ENCODE measurements at regions not wholly inside any gene's neighbourhood (a gene's known extent, or its start where the extent isn't known, plus 50 kb on each side); places are given as distances from the start of the nearest gene placed in this dataset.

GRCh38 chr3:161851941-161852566 lies 355.4 kb downstream of the OTOL1 start:
- DNase-seq (ENCODE audit: insufficient read length, low spot score, missing footprints) = no peak
- Histone ChIP-seq H3K27me3 (ENCODE audit: insufficient read depth, low read length) (no peaks in the 10 kb centered on the region), H3K79me2 (ENCODE audit: insufficient read depth, low read length) (no peaks in the 10 kb centered on the region), H3K27ac (ENCODE audit: low read depth, low read length) (no peak overlapping the region), H3K4me3 (ENCODE audit: insufficient read depth, low read length) (no peak overlapping the region), H2AFZ (ENCODE audit: low read length) (no peak overlapping the region), H3K4me1 (ENCODE audit: insufficient read depth, low read length) (peaks cover 4% of the 10 kb centered on the region), H3K36me3 (ENCODE audit: insufficient read depth, low read length) (no peaks in the 10 kb centered on the region), H3K9me3 (ENCODE audit: low read depth, low read length) (no peaks in the 10 kb centered on the region), H4K20me1 (ENCODE audit: insufficient read depth, low read length) (no peaks in the 10 kb centered on the region), H3K4me2 (ENCODE audit: insufficient read depth, low read length) (no peak overlapping the region)
- peak; percentile 81 for TF ChIP-seq CTCF (IDR thresholded peaks at IDR 0.05; ENCODE audit: extremely low read depth, low read depth, low read length)

- no peak for TF ChIP-seq CTCF (IDR thresholded peaks at IDR 0.05; ENCODE audit: extremely low read depth, low read depth, low read length)
- no peaks in the 10 kb centered on the region for H3K36me3 ChIP-seq (ENCODE audit: insufficient read depth, low read length)
Measured at GRCh38 chr3:161852744-161853143, 356.1 kb downstream of the OTOL1 start.

GRCh38 chr3:161854232-161854771 lies 357.7 kb downstream of the OTOL1 start:
- Histone ChIP-seq H2AFZ (ENCODE audit: low read length) (peak overlapping the region; percentile 82), H3K4me2 (ENCODE audit: insufficient read depth, low read length) (no peak overlapping the region), H3K27ac (ENCODE audit: low read depth, low read length) (peak overlapping the region; percentile 69), H3K79me2 (ENCODE audit: insufficient read depth, low read length) (no peaks in the 10 kb centered on the region), H3K4me1 (ENCODE audit: insufficient read depth, low read length) (peaks cover 4% of the 10 kb centered on the region), H3K36me3 (ENCODE audit: insufficient read depth, low read length) (no peaks in the 10 kb centered on the region), H3K4me3 (ENCODE audit: insufficient read depth, low read length) (no peak overlapping the region), H4K20me1 (ENCODE audit: insufficient read depth, low read length) (no peaks in the 10 kb centered on the region), H3K27me3 (ENCODE audit: insufficient read depth, low read length) (no peaks in the 10 kb centered on the region), H3K9me3 (ENCODE audit: low read depth, low read length) (no peaks in the 10 kb centered on the region)
- DNase-seq (ENCODE audit: insufficient read length, low spot score, missing footprints) = no peak
- TF ChIP-seq CTCF (IDR thresholded peaks at IDR 0.05; ENCODE audit: extremely low read depth, low read depth, low read length) = peak; percentile 22

More at GRCh38 chr3:161852744-161853143, 356.1 kb downstream of the OTOL1 start:
- Histone ChIP-seq H3K9me3 (ENCODE audit: low read depth, low read length) (no peaks in the 10 kb centered on the region), H3K79me2 (ENCODE audit: insufficient read depth, low read length) (no peaks in the 10 kb centered on the region), H3K4me2 (ENCODE audit: insufficient read depth, low read length) (no peak overlapping the region), H3K27me3 (ENCODE audit: insufficient read depth, low read length) (no peaks in the 10 kb centered on the region), H3K27ac (ENCODE audit: low read depth, low read length) (no peak overlapping the region), H3K4me1 (ENCODE audit: insufficient read depth, low read length) (peaks cover 4% of the 10 kb centered on the region), H4K20me1 (ENCODE audit: insufficient read depth, low read length) (no peaks in the 10 kb centered on the region), H3K4me3 (ENCODE audit: insufficient read depth, low read length) (no peak overlapping the region), H2AFZ (ENCODE audit: low read length) (no peak overlapping the region)
- no peak for DNase-seq (ENCODE audit: insufficient read length, low spot score, missing footprints)

GRCh38 chr3:161859057-161859456 lies 362.4 kb downstream of the OTOL1 start:
- Histone ChIP-seq H3K4me2 (ENCODE audit: insufficient read depth, low read length) (no peak overlapping the region), H3K27ac (ENCODE audit: low read depth, low read length) (no peak overlapping the region), H3K9me3 (ENCODE audit: low read depth, low read length) (no peaks in the 10 kb centered on the region), H3K27me3 (ENCODE audit: insufficient read depth, low read length) (no peaks in the 10 kb centered on the region), H2AFZ (ENCODE audit: low read length) (no peak overlapping the region), H3K36me3 (ENCODE audit: insufficient read depth, low read length) (no peaks in the 10 kb centered on the region), H3K79me2 (ENCODE audit: insufficient read depth, low read length) (no peaks in the 10 kb centered on the region), H3K4me1 (ENCODE audit: insufficient read depth, low read length) (peaks cover 4% of the 10 kb centered on the region), H3K4me3 (ENCODE audit: insufficient read depth, low read length) (no peak overlapping the region), H4K20me1 (ENCODE audit: insufficient read depth, low read length) (no peaks in the 10 kb centered on the region)
- DNase-seq (ENCODE audit: insufficient read length, low spot score, missing footprints) = no peak
- no peak for TF ChIP-seq CTCF (IDR thresholded peaks at IDR 0.05; ENCODE audit: extremely low read depth, low read depth, low read length)

All from osteoblast (primary cell).